Neural crest cell (in vitro differentiated cells): ENCODE measurements at regions not wholly inside any gene's neighbourhood (a gene's known extent, or its start where the extent isn't known, plus 50 kb on each side); places are given as distances from the start of the nearest gene placed in this dataset.

Experiments
- DNase-seq: peaks from one replicate; pipeline ENCODE4 v3.0.0; 2021; ENCODE audit warnings: low read depth, mixed read lengths, low spot score
- H3K27ac Mint-ChIP-seq: one replicate; pipeline ENCODE4 v1.8.0; 2021; ENCODE audit warnings: mild to moderate bottlenecking, mixed read lengths; ENCODE audit not compliant: unreplicated experiment
- H3K27me3 Mint-ChIP-seq: 2 replicates; pipeline ENCODE4 v1.8.0; 2021; ENCODE audit warnings: low read depth, mild to moderate bottlenecking, mixed read lengths
- H3K36me3 Mint-ChIP-seq: 2 replicates; pipeline ENCODE4 v1.8.0; 2021; ENCODE audit warnings: low read depth, mild to moderate bottlenecking, mixed read lengths
- H3K4me1 Mint-ChIP-seq: 2 replicates; pipeline ENCODE4 v1.8.0; 2021; ENCODE audit warnings: mixed read lengths
- H3K4me3 Mint-ChIP-seq: one replicate; pipeline ENCODE4 v1.8.0; 2021; ENCODE audit warnings: mild to moderate bottlenecking, mixed read lengths
- H3K9me3 Mint-ChIP-seq: 2 replicates; pipeline ENCODE4 v1.8.0; 2021; ENCODE audit warnings: mixed read lengths
- TF ChIP-seq, protein P1 (sequence below): fragments of 200-600 bp; sonication (generic); conservative IDR thresholded peaks from 2 replicates; pipeline ENCODE4 v1.5.0; 2021; ENCODE audit warnings: antibody characterized with exemption, mild to moderate bottlenecking

- peaks cover 13% of the 10 kb centered on the region for H3K4me1 Mint-ChIP-seq
- peaks cover 16% of the 10 kb centered on the region for H3K27me3 Mint-ChIP-seq
- no peaks in the 10 kb centered on the region for H3K36me3 Mint-ChIP-seq
- TF ChIP-seq, protein P1, sequence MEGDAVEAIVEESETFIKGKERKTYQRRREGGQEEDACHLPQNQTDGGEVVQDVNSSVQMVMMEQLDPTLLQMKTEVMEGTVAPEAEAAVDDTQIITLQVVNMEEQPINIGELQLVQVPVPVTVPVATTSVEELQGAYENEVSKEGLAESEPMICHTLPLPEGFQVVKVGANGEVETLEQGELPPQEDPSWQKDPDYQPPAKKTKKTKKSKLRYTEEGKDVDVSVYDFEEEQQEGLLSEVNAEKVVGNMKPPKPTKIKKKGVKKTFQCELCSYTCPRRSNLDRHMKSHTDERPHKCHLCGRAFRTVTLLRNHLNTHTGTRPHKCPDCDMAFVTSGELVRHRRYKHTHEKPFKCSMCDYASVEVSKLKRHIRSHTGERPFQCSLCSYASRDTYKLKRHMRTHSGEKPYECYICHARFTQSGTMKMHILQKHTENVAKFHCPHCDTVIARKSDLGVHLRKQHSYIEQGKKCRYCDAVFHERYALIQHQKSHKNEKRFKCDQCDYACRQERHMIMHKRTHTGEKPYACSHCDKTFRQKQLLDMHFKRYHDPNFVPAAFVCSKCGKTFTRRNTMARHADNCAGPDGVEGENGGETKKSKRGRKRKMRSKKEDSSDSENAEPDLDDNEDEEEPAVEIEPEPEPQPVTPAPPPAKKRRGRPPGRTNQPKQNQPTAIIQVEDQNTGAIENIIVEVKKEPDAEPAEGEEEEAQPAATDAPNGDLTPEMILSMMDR, result no peak
- peaks cover 4% of the 10 kb centered on the region for H3K9me3 Mint-ChIP-seq
- no peak overlapping the region for H3K27ac Mint-ChIP-seq
- H3K4me3 Mint-ChIP-seq, result no peak overlapping the region
- DNase-seq, result no peak
Measured at GRCh38 chr3:159234306-159234705, 432.5 kb downstream of the MFSD1 start.

- Mint-ChIP-seq H3K4me1 (peaks cover 12% of the 10 kb centered on the region), H3K9me3 (no peaks in the 10 kb centered on the region), H3K27me3 (peaks cover 15% of the 10 kb centered on the region), H3K27ac (no peak overlapping the region), H3K4me3 (no peak overlapping the region), H3K36me3 (no peaks in the 10 kb centered on the region)
- TF ChIP-seq, protein P1, result no peak
- DNase-seq, result no peak
Measured at GRCh38 chr3:159236321-159236720, 434.5 kb downstream of the MFSD1 start.

DNA sequence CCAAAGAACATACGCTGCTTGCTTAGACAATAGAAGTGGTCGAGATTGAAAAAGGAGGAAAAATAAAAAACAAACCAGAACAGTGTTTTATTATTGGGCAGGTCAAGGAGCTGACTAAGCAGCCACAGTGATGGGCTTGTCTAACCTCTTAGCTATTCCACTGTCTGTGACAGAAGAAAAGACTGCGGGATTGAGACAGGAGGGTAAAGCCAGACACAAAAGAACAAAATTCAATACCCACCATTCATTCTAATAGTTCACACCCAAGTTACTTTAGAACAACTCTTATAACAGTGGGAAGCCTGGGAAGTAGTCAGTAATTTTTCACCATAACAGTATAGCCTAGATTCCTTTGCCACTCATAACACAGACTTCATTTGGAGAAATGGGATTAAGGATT is 435.4 kb downstream of the MFSD1 start:
- no peak overlapping the region for H3K4me3 Mint-ChIP-seq
- H3K9me3 Mint-ChIP-seq, result peaks cover 3% of the 10 kb centered on the region
- TF ChIP-seq, protein P1, result no peak
- no peaks in the 10 kb centered on the region for H3K36me3 Mint-ChIP-seq
- H3K27me3 Mint-ChIP-seq, result peaks cover 8% of the 10 kb centered on the region
- no peak for DNase-seq
- peaks cover 12% of the 10 kb centered on the region for H3K4me1 Mint-ChIP-seq
- no peak overlapping the region for H3K27ac Mint-ChIP-seq

- Mint-ChIP-seq H3K9me3 (peaks cover 3% of the 10 kb centered on the region), H3K4me3 (no peak overlapping the region), H3K36me3 (no peaks in the 10 kb centered on the region), H3K27ac (no peak overlapping the region), H3K4me1 (peaks cover 12% of the 10 kb centered on the region), H3K27me3 (peaks cover 4% of the 10 kb centered on the region)
- TF ChIP-seq, protein P1, result no peak
- DNase-seq, result no peak
Measured at GRCh38 chr3:159238646-159239045, 436.8 kb downstream of the MFSD1 start.

GRCh38 chr3:159239059-159239458 is 437.2 kb downstream of the MFSD1 start:
- Mint-ChIP-seq H3K27ac (no peak overlapping the region), H3K4me3 (no peak overlapping the region), H3K36me3 (no peaks in the 10 kb centered on the region), H3K9me3 (peaks cover 3% of the 10 kb centered on the region), H3K27me3 (peaks cover 4% of the 10 kb centered on the region), H3K4me1 (peaks cover 12% of the 10 kb centered on the region)
- DNase-seq, result no peak
- TF ChIP-seq, protein P1, result no peak

GRCh38 chr3:159244933-159245332 is 443.1 kb downstream of the MFSD1 start:
- H3K9me3 Mint-ChIP-seq, result peaks cover 3% of the 10 kb centered on the region
- no peaks in the 10 kb centered on the region for H3K4me1 Mint-ChIP-seq
- TF ChIP-seq, protein P1, result no peak
- DNase-seq, result no peak
- H3K4me3 Mint-ChIP-seq, result no peak overlapping the region
- H3K27ac Mint-ChIP-seq, result no peak overlapping the region
- H3K36me3 Mint-ChIP-seq, result no peaks in the 10 kb centered on the region
- H3K27me3 Mint-ChIP-seq, result peaks cover 7% of the 10 kb centered on the region
